ENCODE measurements at regions not wholly inside any gene's neighbourhood (a gene's known extent, or its start where the extent isn't known, plus 50 kb on each side); places are given as distances from the start of the nearest gene placed in this dataset.

- TF ChIP-seq RARB (CRISPR knock-in tag; IDR thresholded peaks at IDR 0.05) (no peak), TP53 (CRISPR knock-in tag; IDR thresholded peaks at IDR 0.05) (no peak), PBX3 (IDR thresholded peaks at IDR 0.05) (no peak), NPAS2 (CRISPR knock-in tag; IDR thresholded peaks at IDR 0.05; ENCODE audit: borderline replicate concordance) (no peak)
These were observed 120.1 kb upstream of the POC5 start (continued) for GRCh38 chr5:75837258-75837841.

GRCh38 chr5:75831561-75831960 is 114.3 kb upstream of the POC5 start:
- ChIA-PET CTCF (interaction anchor here (0.6 kb wide), 1 partner anchor 87 kb away, joined by 3 read pairs; no protein-coding TSS in a partner anchor), POLR2A (no interaction called here)
- 38% methylated on average over 9 of the region's 11 CpGs for WGBS (ENCODE audit: missing lambda C conversion rate)
- H3K9me3 ChIP-seq, result no peaks in the 10 kb centered on the region
- no peak for TF ChIP-seq NPAS2 (CRISPR knock-in tag; IDR thresholded peaks at IDR 0.05; ENCODE audit: borderline replicate concordance)
- no peak for TF ChIP-seq BCL3 (IDR thresholded peaks at IDR 0.05)
- no peak for TF ChIP-seq EP300 (IDR thresholded peaks at IDR 0.05)
- no peak for TF ChIP-seq CHD2 (IDR thresholded peaks at IDR 0.05; ENCODE audit: low read length, partially characterized antibody)
- TF ChIP-seq ZC3H11A (IDR thresholded peaks at IDR 0.05), result no peak
- TF ChIP-seq REST (IDR thresholded peaks at IDR 0.05), result no peak
- no peak for TF ChIP-seq POLR2AphosphoS2 (conservative IDR thresholded peaks at IDR 0.05; ENCODE audit: low read length)
- no peak for TF ChIP-seq HES2 (IDR thresholded peaks at IDR 0.05)
- H3K4me2 ChIP-seq, result no peak overlapping the region
- FAIRE-seq, result no peak
- DNase-seq (ENCODE audit: low read depth in 1 of 2, low spot score in 1 of 2), result no peak
- H3K27ac ChIP-seq, result no peak overlapping the region
- no peak for ATAC-seq
- no peak overlapping the region for H3K4me3 ChIP-seq
- H3K4me1 ChIP-seq, result no peaks in the 10 kb centered on the region

- Histone ChIP-seq H3K4me3 (no peak overlapping the region), H3K4me1 (no peaks in the 10 kb centered on the region), H3K27ac (no peak overlapping the region), H3K4me2 (no peak overlapping the region), H3K9me3 (no peaks in the 10 kb centered on the region)
- ATAC-seq (no peak), FAIRE-seq (no peak), DNase-seq (ENCODE audit: low read depth in 1 of 2, low spot score in 1 of 2) (no peak)
- POLR2A ChIA-PET, result no interaction called here
- CTCF ChIA-PET, result interaction anchor here (0.8 kb wide), 2 partner anchors 12 to 22 kb away, joined by 3 read pairs; no protein-coding TSS in a partner anchor
- no peak for TF ChIP-seq MAX (IDR thresholded peaks at IDR 0.05)
- no peak for TF ChIP-seq SREBF2 (IDR thresholded peaks at IDR 0.05)
- TF ChIP-seq HOXB13 (CRISPR knock-in tag; IDR thresholded peaks at IDR 0.05; ENCODE audit: low read depth), result no peak
- no peak for TF ChIP-seq REST (IDR thresholded peaks at IDR 0.05)
- no peak for TF ChIP-seq RARB (CRISPR knock-in tag; IDR thresholded peaks at IDR 0.05)
- no peak for TF ChIP-seq RNF2 (IDR thresholded peaks at IDR 0.05; ENCODE audit: borderline replicate concordance, low read depth)
- no peak for TF ChIP-seq ZSCAN20 (CRISPR knock-in tag; IDR thresholded peaks at IDR 0.05)
- no peak for TF ChIP-seq PBX3 (IDR thresholded peaks at IDR 0.05)
- TF ChIP-seq TP53 (CRISPR knock-in tag; IDR thresholded peaks at IDR 0.05), result no peak
- no peak for TF ChIP-seq ESRRA (IDR thresholded peaks at IDR 0.05; ENCODE audit: borderline replicate concordance, low read length)
- TF ChIP-seq ZNF302 (CRISPR knock-in tag; IDR thresholded peaks at IDR 0.05), result no peak
- TF ChIP-seq KDM1A (IDR thresholded peaks at IDR 0.05; ENCODE audit: low read depth), result no peak
- no peak for TF ChIP-seq JUN (IDR thresholded peaks at IDR 0.05)
- 3% methylated on average over 2 of the region's 2 CpGs for WGBS (ENCODE audit: missing lambda C conversion rate)
These were observed 110.8 kb upstream of the POC5 start for GRCh38 chr5:75828029-75828428.
